Fibroblast of lung (primary cell): ENCODE measurements at regions not wholly inside any gene's neighbourhood (a gene's known extent, or its start where the extent isn't known, plus 50 kb on each side); places are given as distances from the start of the nearest gene placed in this dataset.

Experiments used
- EZH2 ChIP-seq: IDR thresholded peaks from 2 replicates; pipeline ENCODE4 v1.5.1; 2012; ENCODE audit warnings: low read length, control low read depth, mild to moderate bottlenecking; ENCODE audit errors: missing control alignments
- TF ChIP-seq, protein P1 (sequence below), 2 donors: IDR thresholded peaks in 1 of 2; conservative IDR thresholded peaks in 1 of 2; 1 replicate in 1 of 2; 2 replicates in 1 of 2; pipeline ENCODE4 v1.5.1; 2011 to 2012; ENCODE audit warnings: low read length in 2 of 2, control low read depth in 1 of 2, inconsistent platforms in 1 of 2, low read depth in 1 of 2, mild to moderate bottlenecking in 1 of 2

DNA sequence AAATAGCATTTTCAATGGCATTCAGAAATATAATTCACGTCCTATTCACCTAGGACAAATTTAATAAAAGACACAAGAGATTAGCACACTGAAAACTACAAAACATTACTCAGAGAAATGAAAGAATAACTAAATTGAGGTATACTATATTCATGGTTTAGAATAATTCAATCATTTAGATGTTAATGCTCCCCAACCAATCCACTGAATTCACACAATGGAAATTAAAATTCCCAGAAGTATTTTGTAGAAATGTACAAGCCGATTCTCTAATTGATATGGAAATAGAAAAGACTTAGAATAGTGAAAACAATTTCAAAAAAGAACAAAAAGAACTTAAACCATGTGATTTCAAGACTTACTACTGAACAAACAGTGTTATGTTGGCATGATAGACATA, 212.2 kb downstream of the ZEB2 start:
- TF ChIP-seq, protein P1, sequence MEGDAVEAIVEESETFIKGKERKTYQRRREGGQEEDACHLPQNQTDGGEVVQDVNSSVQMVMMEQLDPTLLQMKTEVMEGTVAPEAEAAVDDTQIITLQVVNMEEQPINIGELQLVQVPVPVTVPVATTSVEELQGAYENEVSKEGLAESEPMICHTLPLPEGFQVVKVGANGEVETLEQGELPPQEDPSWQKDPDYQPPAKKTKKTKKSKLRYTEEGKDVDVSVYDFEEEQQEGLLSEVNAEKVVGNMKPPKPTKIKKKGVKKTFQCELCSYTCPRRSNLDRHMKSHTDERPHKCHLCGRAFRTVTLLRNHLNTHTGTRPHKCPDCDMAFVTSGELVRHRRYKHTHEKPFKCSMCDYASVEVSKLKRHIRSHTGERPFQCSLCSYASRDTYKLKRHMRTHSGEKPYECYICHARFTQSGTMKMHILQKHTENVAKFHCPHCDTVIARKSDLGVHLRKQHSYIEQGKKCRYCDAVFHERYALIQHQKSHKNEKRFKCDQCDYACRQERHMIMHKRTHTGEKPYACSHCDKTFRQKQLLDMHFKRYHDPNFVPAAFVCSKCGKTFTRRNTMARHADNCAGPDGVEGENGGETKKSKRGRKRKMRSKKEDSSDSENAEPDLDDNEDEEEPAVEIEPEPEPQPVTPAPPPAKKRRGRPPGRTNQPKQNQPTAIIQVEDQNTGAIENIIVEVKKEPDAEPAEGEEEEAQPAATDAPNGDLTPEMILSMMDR (conservative IDR thresholded peaks at IDR 0.05 in 1 of 2, IDR thresholded peaks at IDR 0.05 in 1 of 2; ENCODE audit: low read depth in 1 of 2, low read length in 2 of 2), result no peak
- no peak for TF ChIP-seq EZH2
